Natural killer cell (primary cell): ENCODE measurements at regions not wholly inside any gene's neighbourhood (a gene's known extent, or its start where the extent isn't known, plus 50 kb on each side); places are given as distances from the start of the nearest gene placed in this dataset.

Experiments used
- ATAC-seq, 3 donors: fragments of 150-1000 bp in 2 of 3; fragments of 200-7000 bp in 1 of 3; cut with Tn5 transposase; 1 replicate in 1 of 3; 2 replicates in 2 of 3; pipeline ENCODE4 v1.10.0; 2021; ENCODE audit warnings: mild to moderate bottlenecking in 2 of 3, moderate library complexity in 2 of 3
- DNase-seq, 2 donors: peaks; one replicate each; pipeline versions ENCODE4 v3.0.0 to v3.0.0-alpha.2; 2013 to 2021; ENCODE audit warnings: mixed read lengths in 1 of 2
- H3K27ac ChIP-seq: one replicate; pipeline ENCODE4 v1.5.1; 2013; ENCODE audit warnings: mild to moderate bottlenecking, low read length
- H3K27me3 ChIP-seq: one replicate; pipeline ENCODE4 v1.6.1; 2013; ENCODE audit warnings: low read length; ENCODE audit not compliant: control insufficient read depth, insufficient read depth
- H3K36me3 ChIP-seq: one replicate; pipeline ENCODE4 v1.6.1; 2013; ENCODE audit warnings: low read length; ENCODE audit not compliant: control insufficient read depth, insufficient read depth
- H3K4me1 ChIP-seq: one replicate; pipeline ENCODE4 v1.6.1; 2013; ENCODE audit warnings: low read length; ENCODE audit not compliant: control insufficient read depth, insufficient read depth
- H3K4me3 ChIP-seq: one replicate; pipeline ENCODE4 v1.5.1; 2013; ENCODE audit warnings: low read length
- H3K9me3 ChIP-seq: one replicate; pipeline ENCODE4 v1.6.1; 2013; ENCODE audit warnings: low read length; ENCODE audit not compliant: control insufficient read depth, insufficient read depth
- H3K27ac Mint-ChIP-seq, 2 donors: one replicate each; pipeline ENCODE4 v1.8.0; 2022; ENCODE audit warnings: mild to moderate bottlenecking in 2 of 2, mixed read lengths in 2 of 2, moderate library complexity in 1 of 2
- H3K27me3 Mint-ChIP-seq, 2 donors: one replicate each; pipeline ENCODE4 v1.8.0; 2022; ENCODE audit warnings: low read depth in 2 of 2, mixed read lengths in 2 of 2
- H3K36me3 Mint-ChIP-seq: one replicate; pipeline ENCODE4 v1.8.0; 2022; ENCODE audit warnings: mixed read lengths
- H3K4me1 Mint-ChIP-seq, 2 donors: one replicate each; pipeline ENCODE4 v1.8.0; 2022; ENCODE audit warnings: mixed read lengths in 2 of 2
- H3K4me3 Mint-ChIP-seq: one replicate; pipeline ENCODE4 v1.8.0; 2022; ENCODE audit warnings: mild to moderate bottlenecking, moderate library complexity, mixed read lengths
- H3K9me3 Mint-ChIP-seq, 2 donors: one replicate each; pipeline ENCODE4 v1.8.0; 2022; ENCODE audit warnings: mixed read lengths in 2 of 2
- CTCF ChIP-seq: fragments of 200-600 bp; IDR thresholded peaks from one replicate; pipeline ENCODE4 v1.8.0; 2022; ENCODE audit warnings: antibody characterized with exemption
- WGBS: methylation state at CpG from one replicate; pipeline ENCODE4 v1.1.7; 2013; ENCODE audit warnings: missing lambda C conversion rate; ENCODE audit not compliant: insufficient coverage; 5-methylcytosine and 5-hydroxymethylcytosine counted together
- intact Hi-C: fragments of 100-400 bp; cut with micrococcal nuclease; formaldehyde crosslinking; loops from one replicate; pipeline ENCODE4 v1.14.2; 2022

- Mint-ChIP-seq H3K4me3 (no peak overlapping the region), H3K36me3 (no peaks in the 10 kb centered on the region), H3K27ac (no peak overlapping the region), H3K27me3 (no peaks in the 10 kb centered on the region), H3K9me3 (no peaks in the 10 kb centered on the region), H3K4me1 (no peaks in the 10 kb centered on the region)
- Histone ChIP-seq H3K4me3 (no peak overlapping the region), H3K36me3 (no peaks in the 10 kb centered on the region), H3K27ac (no peak overlapping the region), H3K4me1 (no peaks in the 10 kb centered on the region), H3K27me3 (no peaks in the 10 kb centered on the region), H3K9me3 (no peaks in the 10 kb centered on the region)
- 100% methylated on average over 2 of the region's 3 CpGs for WGBS
- DNase-seq (no peak), ATAC-seq (no peak)
- intact Hi-C loops, result no loop called here
- no peak for TF ChIP-seq CTCF
Measured at GRCh38 chr2:65856928-65857327, 424.5 kb upstream of the SPRED2 start.

DNA sequence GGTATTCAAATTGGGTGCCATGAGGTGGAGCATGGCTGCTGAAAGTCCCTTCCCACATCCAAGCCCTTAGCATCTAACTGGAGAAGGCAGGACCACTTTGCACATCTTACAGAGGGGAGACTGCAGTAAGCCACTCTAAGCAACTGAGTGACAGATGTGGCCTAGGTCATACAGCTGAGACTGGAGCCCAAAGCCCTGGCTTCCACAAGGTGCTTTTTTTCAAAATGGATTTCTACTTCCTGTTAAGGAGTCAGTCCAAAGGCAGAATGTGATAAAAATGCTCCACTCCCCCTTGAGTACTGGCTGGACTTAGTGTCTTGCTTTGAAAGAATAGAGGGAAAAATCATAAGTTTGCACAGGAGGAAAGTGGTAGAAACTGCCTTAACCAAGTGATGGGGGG lies 424.0 kb upstream of the SPRED2 start:
- intact Hi-C loops, result no loop called here
- Histone ChIP-seq H3K9me3 (no peaks in the 10 kb centered on the region), H3K27me3 (no peaks in the 10 kb centered on the region), H3K4me3 (no peak overlapping the region), H3K4me1 (no peaks in the 10 kb centered on the region), H3K36me3 (no peaks in the 10 kb centered on the region), H3K27ac (no peak overlapping the region)
- DNase-seq (no peak), ATAC-seq (no peak)
- TF ChIP-seq CTCF, result no peak
- no peaks in the 10 kb centered on the region for H3K36me3 Mint-ChIP-seq
- no peaks in the 10 kb centered on the region for H3K4me1 Mint-ChIP-seq
- no peak overlapping the region for H3K4me3 Mint-ChIP-seq
- H3K27ac Mint-ChIP-seq, result no peak overlapping the region
- H3K27me3 Mint-ChIP-seq, result peaks cover 0 to 2% of the 10 kb centered on the region in 2 donors
- H3K9me3 Mint-ChIP-seq, result peaks cover 0 to 2% of the 10 kb centered on the region in 2 donors

GRCh38 chr2:65850695-65851094 lies 418.3 kb upstream of the SPRED2 start:
- TF ChIP-seq CTCF, result no peak
- H3K27me3 ChIP-seq, result no peaks in the 10 kb centered on the region
- H3K4me1 Mint-ChIP-seq, result no peaks in the 10 kb centered on the region
- no peak overlapping the region for H3K4me3 ChIP-seq
- DNase-seq, result no peak
- ATAC-seq, result no peak
- H3K36me3 ChIP-seq, result no peaks in the 10 kb centered on the region
- intact Hi-C loops, result no loop called here
- H3K27ac Mint-ChIP-seq, result no peak overlapping the region
- no peak overlapping the region for H3K4me3 Mint-ChIP-seq
- no peak overlapping the region for H3K27ac ChIP-seq
- no peaks in the 10 kb centered on the region for H3K36me3 Mint-ChIP-seq
- peaks cover 0 to 3% of the 10 kb centered on the region in 2 donors for H3K27me3 Mint-ChIP-seq
- no peaks in the 10 kb centered on the region for H3K9me3 ChIP-seq
- no peaks in the 10 kb centered on the region for H3K4me1 ChIP-seq
- H3K9me3 Mint-ChIP-seq, result peaks cover 2 to 4% of the 10 kb centered on the region in 2 donors

- Mint-ChIP-seq H3K4me3 (no peak overlapping the region), H3K27ac (no peak overlapping the region), H3K9me3 (peaks cover 2 to 4% of the 10 kb centered on the region in 2 donors), H3K27me3 (peaks cover 0 to 6% of the 10 kb centered on the region in 2 donors), H3K36me3 (no peaks in the 10 kb centered on the region), H3K4me1 (no peaks in the 10 kb centered on the region)
- WGBS, result 83% methylated on average over 8 of the region's 9 CpGs
- no peak overlapping the region for H3K27ac ChIP-seq
- no peak for TF ChIP-seq CTCF
- no peak overlapping the region for H3K4me3 ChIP-seq
- DNase-seq (no peak), ATAC-seq (no peak)
- H3K4me1 ChIP-seq, result no peaks in the 10 kb centered on the region
- H3K36me3 ChIP-seq, result no peaks in the 10 kb centered on the region
- intact Hi-C loops, result no loop called here
- H3K9me3 ChIP-seq, result no peaks in the 10 kb centered on the region
- H3K27me3 ChIP-seq, result no peaks in the 10 kb centered on the region
Measured at GRCh38 chr2:65846989-65847678, 414.7 kb upstream of the SPRED2 start.
